ENCODE measurements at regions not wholly inside any gene's neighbourhood (a gene's known extent, or its start where the extent isn't known, plus 50 kb on each side); places are given as distances from the start of the nearest gene placed in this dataset.

- TF ChIP-seq, protein P1, sequence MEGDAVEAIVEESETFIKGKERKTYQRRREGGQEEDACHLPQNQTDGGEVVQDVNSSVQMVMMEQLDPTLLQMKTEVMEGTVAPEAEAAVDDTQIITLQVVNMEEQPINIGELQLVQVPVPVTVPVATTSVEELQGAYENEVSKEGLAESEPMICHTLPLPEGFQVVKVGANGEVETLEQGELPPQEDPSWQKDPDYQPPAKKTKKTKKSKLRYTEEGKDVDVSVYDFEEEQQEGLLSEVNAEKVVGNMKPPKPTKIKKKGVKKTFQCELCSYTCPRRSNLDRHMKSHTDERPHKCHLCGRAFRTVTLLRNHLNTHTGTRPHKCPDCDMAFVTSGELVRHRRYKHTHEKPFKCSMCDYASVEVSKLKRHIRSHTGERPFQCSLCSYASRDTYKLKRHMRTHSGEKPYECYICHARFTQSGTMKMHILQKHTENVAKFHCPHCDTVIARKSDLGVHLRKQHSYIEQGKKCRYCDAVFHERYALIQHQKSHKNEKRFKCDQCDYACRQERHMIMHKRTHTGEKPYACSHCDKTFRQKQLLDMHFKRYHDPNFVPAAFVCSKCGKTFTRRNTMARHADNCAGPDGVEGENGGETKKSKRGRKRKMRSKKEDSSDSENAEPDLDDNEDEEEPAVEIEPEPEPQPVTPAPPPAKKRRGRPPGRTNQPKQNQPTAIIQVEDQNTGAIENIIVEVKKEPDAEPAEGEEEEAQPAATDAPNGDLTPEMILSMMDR (IDR thresholded peaks at IDR 0.05 in 8 of 11, conservative IDR thresholded peaks at IDR 0.05 in 3 of 11) = no peak
- TF ChIP-seq POLR2AphosphoS5 (IDR thresholded peaks at IDR 0.05) = no peak
Observed at GRCh38 chr2:104660991-104661390, 192.9 kb upstream of the POU3F3 start.

All from spleen (tissue), 7 donors.